HEK293T (cell line): ENCODE measurements at regions not wholly inside any gene's neighbourhood (a gene's known extent, or its start where the extent isn't known, plus 50 kb on each side); places are given as distances from the start of the nearest gene placed in this dataset.

Experiments
- CTCF ChIA-PET: fragments of 350-600 bp; formaldehyde crosslinking; extraction: SDS; loops from one replicate; lab custom pipeline; 2021; ENCODE audit warnings: antibody characterized with exemption, inconsistent platforms; lab: Yijun Ruan, JAX
- POLR2A ChIA-PET: fragments of 350-600 bp; formaldehyde crosslinking; extraction: SDS; loops from one replicate; lab custom pipeline; 2020; ENCODE audit warnings: antibody characterized with exemption, inconsistent platforms; lab: Yijun Ruan, JAX
- DNase-seq: peaks from one replicate; pipeline ENCODE4 v3.0.0; 2012; ENCODE audit warnings: mixed read lengths; ENCODE audit errors: extremely low spot score
- ARNT ChIP-seq: fragments of 450-650 bp; IDR thresholded peaks from 2 replicates; pipeline ENCODE4 v1.6.1; 2017; ENCODE audit warnings: mild to moderate bottlenecking
- BHLHE40 ChIP-seq: fragments of 450-650 bp; IDR thresholded peaks from 2 replicates; pipeline ENCODE4 v1.6.1; 2016; ENCODE audit warnings: mild to moderate bottlenecking, moderate library complexity, borderline replicate concordance
- CTBP1 ChIP-seq: fragments of 450-650 bp; IDR thresholded peaks from 2 replicates; pipeline ENCODE4 v1.6.1; 2016; ENCODE audit warnings: borderline replicate concordance
- ELF4 ChIP-seq: fragments of 450-650 bp; IDR thresholded peaks from 2 replicates; pipeline ENCODE4 v1.6.1; 2017; ENCODE audit warnings: antibody characterized with exemption
- FOXA1 ChIP-seq: fragments of 450-650 bp; IDR thresholded peaks from 2 replicates; pipeline ENCODE4 v1.6.1; 2016; ENCODE audit warnings: mild to moderate bottlenecking
- FOXK2 ChIP-seq: fragments of 450-650 bp; IDR thresholded peaks from 2 replicates; pipeline ENCODE4 v1.6.1; 2016; ENCODE audit warnings: mild to moderate bottlenecking
- FOXM1 ChIP-seq: fragments of 450-650 bp; IDR thresholded peaks from 2 replicates; pipeline ENCODE4 v1.6.1; 2017; ENCODE audit warnings: mild to moderate bottlenecking, borderline replicate concordance
- HDGF ChIP-seq: fragments of 450-650 bp; IDR thresholded peaks from 2 replicates; pipeline ENCODE4 v1.6.1; 2017; ENCODE audit warnings: antibody characterized with exemption, borderline replicate concordance
- L3MBTL2 ChIP-seq: fragments of 450-650 bp; conservative IDR thresholded peaks from 2 replicates; pipeline ENCODE4 v1.6.1; 2016; ENCODE audit warnings: mild to moderate bottlenecking
- LEF1 ChIP-seq: fragments of 450-650 bp; IDR thresholded peaks from 2 replicates; pipeline ENCODE4 v1.6.1; 2017; ENCODE audit warnings: mild to moderate bottlenecking, borderline replicate concordance
- NFRKB ChIP-seq: fragments of 450-650 bp; IDR thresholded peaks from 2 replicates; pipeline ENCODE4 v1.6.1; 2016; ENCODE audit warnings: mild to moderate bottlenecking, moderate library complexity
- SP1 ChIP-seq: fragments of 450-650 bp; IDR thresholded peaks from 2 replicates; pipeline ENCODE4 v1.6.1; 2017
- SUZ12 ChIP-seq: fragments of 450-650 bp; IDR thresholded peaks from 2 replicates; pipeline ENCODE4 v1.6.1; 2016; ENCODE audit warnings: mild to moderate bottlenecking
- TARDBP ChIP-seq: fragments of 450-650 bp; IDR thresholded peaks from 2 replicates; pipeline ENCODE4 v1.6.1; 2016
- ZNF384 ChIP-seq: fragments of 450-650 bp; IDR thresholded peaks from 2 replicates; pipeline ENCODE4 v1.6.1; 2016
- TF ChIP-seq, protein P1 (sequence below): fragments of 450-650 bp; IDR thresholded peaks from 2 replicates; pipeline ENCODE4 v1.6.1; 2016

DNA sequence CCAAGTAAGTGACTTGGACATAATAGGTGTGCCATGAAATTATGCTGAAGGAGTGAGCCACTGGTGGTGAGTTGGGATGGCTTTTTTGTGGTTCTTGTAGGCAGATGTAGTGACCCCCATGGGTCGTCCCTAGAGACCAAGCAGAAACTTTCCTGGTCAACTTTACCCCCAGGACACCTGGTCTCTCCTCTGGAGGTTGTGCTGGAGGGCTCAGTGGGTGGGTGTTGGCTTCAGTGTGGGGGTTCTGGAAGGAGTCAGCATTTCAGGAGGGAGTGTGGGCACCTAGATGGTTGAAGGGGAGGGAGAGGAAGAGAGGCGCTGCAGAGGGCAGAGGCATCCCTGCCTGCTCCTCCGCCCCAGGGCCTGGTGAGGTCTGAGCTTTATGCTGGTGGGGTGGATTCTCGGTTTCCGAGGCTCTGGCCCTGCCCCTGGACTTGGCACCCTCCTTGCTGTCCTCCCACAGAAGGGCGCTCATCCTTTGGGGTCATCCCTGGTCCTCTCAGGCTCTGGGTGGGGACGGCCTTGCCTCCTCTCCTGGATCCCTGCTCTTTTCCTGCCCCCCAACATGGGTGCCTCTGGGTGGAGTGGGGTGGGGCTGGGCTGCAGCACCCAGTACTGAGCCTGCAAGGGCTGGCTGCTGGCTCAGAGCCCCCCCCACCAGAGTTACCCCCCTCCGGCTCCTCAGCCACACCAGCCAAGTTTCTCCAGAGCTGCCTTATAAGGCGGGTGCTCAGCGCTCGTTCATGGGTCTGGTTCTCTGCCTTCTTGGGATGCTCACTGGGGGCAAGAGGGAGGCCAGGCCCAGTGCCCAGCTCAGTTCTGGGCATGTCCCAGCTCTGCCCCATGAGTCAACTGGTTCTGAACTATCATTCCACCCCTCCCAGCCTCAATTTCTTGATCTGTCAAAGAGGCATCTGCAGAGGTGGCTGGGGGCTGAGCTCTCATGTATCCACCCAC is 266.8 kb downstream of the SEC14L1 start:
- ChIA-PET POLR2A (no interaction called here), CTCF (interaction anchor here (0.6 kb wide), 1 partner anchor 886 kb away, joined by 7 read pairs; no protein-coding TSS in a partner anchor)
- TF ChIP-seq LEF1 (no peak), HDGF (no peak), ELF4 (no peak), ARNT (no peak), FOXA1 (no peak), SP1 (no peak), FOXK2 (no peak), FOXM1 (no peak), ZNF384 (no peak), CTBP1 (no peak), L3MBTL2 (no peak), BHLHE40 (no peak), TARDBP (no peak), SUZ12 (no peak), NFRKB (no peak)
- TF ChIP-seq, protein P1, sequence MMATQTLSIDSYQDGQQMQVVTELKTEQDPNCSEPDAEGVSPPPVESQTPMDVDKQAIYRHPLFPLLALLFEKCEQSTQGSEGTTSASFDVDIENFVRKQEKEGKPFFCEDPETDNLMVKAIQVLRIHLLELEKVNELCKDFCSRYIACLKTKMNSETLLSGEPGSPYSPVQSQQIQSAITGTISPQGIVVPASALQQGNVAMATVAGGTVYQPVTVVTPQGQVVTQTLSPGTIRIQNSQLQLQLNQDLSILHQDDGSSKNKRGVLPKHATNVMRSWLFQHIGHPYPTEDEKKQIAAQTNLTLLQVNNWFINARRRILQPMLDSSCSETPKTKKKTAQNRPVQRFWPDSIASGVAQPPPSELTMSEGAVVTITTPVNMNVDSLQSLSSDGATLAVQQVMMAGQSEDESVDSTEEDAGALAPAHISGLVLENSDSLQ = no peak
- no peak for DNase-seq

GRCh38 chr17:77408284-77408683 is 267.5 kb downstream of the SEC14L1 start:
- POLR2A ChIA-PET = no interaction called here
- TF ChIP-seq FOXK2 (no peak), ELF4 (no peak), LEF1 (no peak), L3MBTL2 (no peak), FOXM1 (no peak), TARDBP (no peak), ZNF384 (no peak), NFRKB (no peak), HDGF (no peak), SP1 (no peak), SUZ12 (no peak), CTBP1 (no peak)
- TF ChIP-seq, protein P1 = no peak
- CTCF ChIA-PET = interaction anchor here (0.6 kb wide), 1 partner anchor 885 kb away, joined by 7 read pairs; no protein-coding TSS in a partner anchor
- no peak for DNase-seq

DNA sequence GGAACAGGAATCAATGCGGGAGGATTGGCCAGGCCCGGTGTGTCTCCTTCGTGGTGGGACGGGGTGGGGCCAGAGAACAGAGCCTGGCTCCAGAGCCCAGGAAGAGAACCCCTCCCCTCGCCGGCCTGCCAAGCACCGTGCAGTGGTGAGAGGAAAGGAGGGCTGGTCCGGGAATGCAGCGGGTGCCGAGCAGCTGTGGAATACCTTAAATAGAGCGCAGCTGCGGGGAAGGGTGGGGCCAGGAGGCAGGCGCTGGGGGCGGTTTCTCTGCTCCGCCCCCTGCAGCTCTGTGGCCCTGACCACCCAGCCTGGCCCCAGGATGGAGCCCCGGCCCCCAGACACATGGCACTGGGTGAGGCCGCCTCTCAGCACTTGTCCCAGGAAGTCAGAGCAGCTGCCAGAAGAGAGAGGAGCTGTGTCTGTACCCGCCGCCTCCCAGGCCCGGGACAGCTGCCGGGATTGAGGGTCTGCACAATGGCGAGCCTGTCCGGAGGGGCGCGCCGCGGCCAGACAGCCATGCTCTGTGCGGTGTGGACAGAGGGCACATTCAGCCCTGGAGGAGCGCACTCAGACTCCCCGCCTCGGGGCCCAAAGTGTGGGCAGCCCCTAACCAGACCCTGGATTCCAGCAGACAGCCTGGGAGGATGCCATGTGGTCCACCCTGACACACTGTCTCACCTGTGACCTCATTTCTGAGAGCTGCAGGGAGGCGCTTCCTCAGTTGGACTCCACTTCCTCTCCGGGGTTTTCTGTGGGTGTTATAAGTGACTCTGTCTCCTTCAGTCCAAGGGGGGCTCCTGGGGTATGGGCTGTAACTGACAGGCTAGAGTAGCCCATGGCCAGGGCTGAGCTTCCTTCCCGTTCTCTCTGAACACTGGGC is 268.8 kb downstream of the SEC14L1 start:
- no peak for TF ChIP-seq L3MBTL2
- no peak for TF ChIP-seq FOXM1
- TF ChIP-seq CTBP1 = no peak
- no peak for TF ChIP-seq ZNF384
- no peak for TF ChIP-seq HDGF
- TF ChIP-seq SUZ12 = no peak
- no peak for DNase-seq
- ChIA-PET POLR2A (interaction anchor here (1.6 kb wide), 1 partner anchor 11 kb away, joined by 3 read pairs; no protein-coding TSS in a partner anchor), CTCF (interaction anchor here (2.2 kb wide), 1 partner anchor 9 kb away, joined by 8 read pairs; no protein-coding TSS in a partner anchor)

GRCh38 chr17:77410470-77410869 is 269.7 kb downstream of the SEC14L1 start:
- DNase-seq = no peak
- ChIA-PET POLR2A (interaction anchor here (1.6 kb wide), 1 partner anchor 10 kb away, joined by 3 read pairs; no protein-coding TSS in a partner anchor), CTCF (interaction anchor here (2.2 kb wide), 1 partner anchor 10 kb away, joined by 8 read pairs; no protein-coding TSS in a partner anchor)
- TF ChIP-seq HDGF = no peak
- no peak for TF ChIP-seq SUZ12
- TF ChIP-seq FOXM1 = no peak
- no peak for TF ChIP-seq SP1
- TF ChIP-seq TARDBP = no peak
- TF ChIP-seq LEF1 = no peak
- TF ChIP-seq, protein P1 = no peak
- TF ChIP-seq FOXK2 = no peak
- no peak for TF ChIP-seq ARNT
- TF ChIP-seq CTBP1 = no peak
- TF ChIP-seq ELF4 = no peak

- ChIA-PET CTCF (interaction anchor here (0.7 to 1.8 kb wide), 2 partner anchors 15 to 59 kb away, joined by 3 to 7 read pairs; no protein-coding TSS in a partner anchor), POLR2A (no interaction called here)
- no peak for DNase-seq
- TF ChIP-seq LEF1 (no peak), NFRKB (no peak), CTBP1 (no peak), FOXM1 (no peak), SP1 (no peak), HDGF (no peak)
- TF ChIP-seq, protein P1 = no peak
These were observed 274.1 kb downstream of the SEC14L1 start for GRCh38 chr17:77414811-77415400.
